Liver (tissue), 2 donors: ENCODE measurements at regions not wholly inside any gene's neighbourhood (a gene's known extent, or its start where the extent isn't known, plus 50 kb on each side); places are given as distances from the start of the nearest gene placed in this dataset.

Experiments used
- REST ChIP-seq: IDR thresholded peaks from 2 replicates; pipeline ENCODE4 v1.6.1; 2016; ENCODE audit warnings: antibody characterized with exemption, mild to moderate bottlenecking
- TF ChIP-seq, protein P1 (sequence below): fragments of 150-350 bp; IDR thresholded peaks from 2 replicates; pipeline ENCODE4 v1.5.1; 2017; ENCODE audit warnings: improper control_type of control experiment, low read depth, low read length; ENCODE audit not compliant: missing input control
- donor health status: healthy.

GRCh38 chr1:83763361-83764095, 235.4 kb downstream of the TTLL7 start:
- TF ChIP-seq, protein P1, sequence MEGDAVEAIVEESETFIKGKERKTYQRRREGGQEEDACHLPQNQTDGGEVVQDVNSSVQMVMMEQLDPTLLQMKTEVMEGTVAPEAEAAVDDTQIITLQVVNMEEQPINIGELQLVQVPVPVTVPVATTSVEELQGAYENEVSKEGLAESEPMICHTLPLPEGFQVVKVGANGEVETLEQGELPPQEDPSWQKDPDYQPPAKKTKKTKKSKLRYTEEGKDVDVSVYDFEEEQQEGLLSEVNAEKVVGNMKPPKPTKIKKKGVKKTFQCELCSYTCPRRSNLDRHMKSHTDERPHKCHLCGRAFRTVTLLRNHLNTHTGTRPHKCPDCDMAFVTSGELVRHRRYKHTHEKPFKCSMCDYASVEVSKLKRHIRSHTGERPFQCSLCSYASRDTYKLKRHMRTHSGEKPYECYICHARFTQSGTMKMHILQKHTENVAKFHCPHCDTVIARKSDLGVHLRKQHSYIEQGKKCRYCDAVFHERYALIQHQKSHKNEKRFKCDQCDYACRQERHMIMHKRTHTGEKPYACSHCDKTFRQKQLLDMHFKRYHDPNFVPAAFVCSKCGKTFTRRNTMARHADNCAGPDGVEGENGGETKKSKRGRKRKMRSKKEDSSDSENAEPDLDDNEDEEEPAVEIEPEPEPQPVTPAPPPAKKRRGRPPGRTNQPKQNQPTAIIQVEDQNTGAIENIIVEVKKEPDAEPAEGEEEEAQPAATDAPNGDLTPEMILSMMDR: no peak
- no peak for TF ChIP-seq REST
